ENCODE measurements at regions not wholly inside any gene's neighbourhood (a gene's known extent, or its start where the extent isn't known, plus 50 kb on each side); places are given as distances from the start of the nearest gene placed in this dataset.

DNA sequence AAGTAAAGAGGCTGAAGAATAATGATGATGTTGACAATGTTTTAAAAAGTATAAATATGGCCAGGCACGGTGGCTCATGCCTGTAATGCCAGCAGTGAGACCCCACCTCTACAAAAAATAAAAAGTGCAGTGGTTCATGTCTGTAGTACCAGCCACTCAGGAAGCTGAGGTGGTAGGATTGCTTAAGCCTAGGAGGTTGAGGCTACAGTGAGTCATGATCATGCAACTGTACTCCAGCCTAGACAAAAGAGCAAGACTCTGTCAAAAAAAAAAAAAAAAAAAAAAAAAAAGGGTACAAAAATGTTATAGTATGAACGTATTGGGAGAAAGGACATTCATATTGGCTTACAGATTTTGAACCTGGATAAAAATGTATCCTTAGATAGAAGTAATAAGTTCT is 543.1 kb upstream of the IRAK1BP1 start:
- DNase-seq (ENCODE audit: low read depth in 2 of 2), result peak in 1 of 2 donors; percentile 39
- no peak overlapping the region for H3K4me3 ChIP-seq (replicated peaks in 1 of 2; ENCODE audit: low read depth in 2 of 2, low read length in 2 of 2)
- TF ChIP-seq, protein P1, sequence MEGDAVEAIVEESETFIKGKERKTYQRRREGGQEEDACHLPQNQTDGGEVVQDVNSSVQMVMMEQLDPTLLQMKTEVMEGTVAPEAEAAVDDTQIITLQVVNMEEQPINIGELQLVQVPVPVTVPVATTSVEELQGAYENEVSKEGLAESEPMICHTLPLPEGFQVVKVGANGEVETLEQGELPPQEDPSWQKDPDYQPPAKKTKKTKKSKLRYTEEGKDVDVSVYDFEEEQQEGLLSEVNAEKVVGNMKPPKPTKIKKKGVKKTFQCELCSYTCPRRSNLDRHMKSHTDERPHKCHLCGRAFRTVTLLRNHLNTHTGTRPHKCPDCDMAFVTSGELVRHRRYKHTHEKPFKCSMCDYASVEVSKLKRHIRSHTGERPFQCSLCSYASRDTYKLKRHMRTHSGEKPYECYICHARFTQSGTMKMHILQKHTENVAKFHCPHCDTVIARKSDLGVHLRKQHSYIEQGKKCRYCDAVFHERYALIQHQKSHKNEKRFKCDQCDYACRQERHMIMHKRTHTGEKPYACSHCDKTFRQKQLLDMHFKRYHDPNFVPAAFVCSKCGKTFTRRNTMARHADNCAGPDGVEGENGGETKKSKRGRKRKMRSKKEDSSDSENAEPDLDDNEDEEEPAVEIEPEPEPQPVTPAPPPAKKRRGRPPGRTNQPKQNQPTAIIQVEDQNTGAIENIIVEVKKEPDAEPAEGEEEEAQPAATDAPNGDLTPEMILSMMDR (IDR thresholded peaks at IDR 0.05; ENCODE audit: low read depth, low read length), result no peak

DNA sequence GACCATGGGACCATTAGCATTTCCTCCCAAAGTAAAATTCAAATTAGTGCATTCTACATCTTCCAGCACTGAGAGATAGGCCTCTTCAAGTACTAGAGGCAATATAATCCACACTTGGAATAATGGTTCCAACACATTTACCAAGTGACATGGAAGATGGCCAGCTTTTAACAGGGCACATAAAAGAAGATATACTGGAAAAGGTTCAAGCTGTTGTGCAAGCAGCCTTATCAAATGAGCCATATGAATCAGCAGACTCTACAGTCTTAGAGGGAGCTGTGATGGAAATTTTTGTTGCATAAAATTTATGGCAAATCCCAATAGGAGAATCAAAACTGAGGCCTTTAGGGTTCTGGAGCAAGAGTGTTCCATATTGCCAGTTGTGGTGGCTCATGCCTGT is 526.6 kb upstream of the IRAK1BP1 start:
- TF ChIP-seq, protein P1 (IDR thresholded peaks at IDR 0.05; ENCODE audit: low read depth, low read length), result no peak
- DNase-seq (ENCODE audit: low read depth in 2 of 2), result no peak
- no peak overlapping the region for H3K4me3 ChIP-seq (replicated peaks in 1 of 2; ENCODE audit: low read depth in 2 of 2, low read length in 2 of 2)

DNA sequence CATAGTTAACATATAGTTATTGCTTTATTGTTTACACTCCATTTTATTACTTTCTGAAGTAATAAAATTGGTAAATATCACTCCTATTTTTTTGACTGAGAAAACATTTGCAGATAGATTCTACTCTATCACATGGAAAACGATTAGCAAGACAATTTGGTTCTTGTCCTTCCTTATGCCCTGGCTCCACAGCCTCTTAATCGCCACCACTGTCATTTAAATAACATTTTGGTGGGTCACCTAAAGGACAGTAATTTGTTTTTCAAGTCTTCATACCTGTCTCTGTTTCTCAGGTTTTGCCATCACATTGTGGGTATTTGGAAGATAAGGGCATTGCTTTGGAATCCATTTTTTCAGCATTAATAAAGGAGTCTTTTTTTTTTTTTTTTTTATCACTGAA is 521.5 kb upstream of the IRAK1BP1 start:
- TF ChIP-seq, protein P1 (IDR thresholded peaks at IDR 0.05; ENCODE audit: low read depth, low read length), result no peak
- H3K4me3 ChIP-seq (replicated peaks in 1 of 2; ENCODE audit: low read depth in 2 of 2, low read length in 2 of 2), result no peak overlapping the region
- no peak for DNase-seq (ENCODE audit: low read depth in 2 of 2)

DNA sequence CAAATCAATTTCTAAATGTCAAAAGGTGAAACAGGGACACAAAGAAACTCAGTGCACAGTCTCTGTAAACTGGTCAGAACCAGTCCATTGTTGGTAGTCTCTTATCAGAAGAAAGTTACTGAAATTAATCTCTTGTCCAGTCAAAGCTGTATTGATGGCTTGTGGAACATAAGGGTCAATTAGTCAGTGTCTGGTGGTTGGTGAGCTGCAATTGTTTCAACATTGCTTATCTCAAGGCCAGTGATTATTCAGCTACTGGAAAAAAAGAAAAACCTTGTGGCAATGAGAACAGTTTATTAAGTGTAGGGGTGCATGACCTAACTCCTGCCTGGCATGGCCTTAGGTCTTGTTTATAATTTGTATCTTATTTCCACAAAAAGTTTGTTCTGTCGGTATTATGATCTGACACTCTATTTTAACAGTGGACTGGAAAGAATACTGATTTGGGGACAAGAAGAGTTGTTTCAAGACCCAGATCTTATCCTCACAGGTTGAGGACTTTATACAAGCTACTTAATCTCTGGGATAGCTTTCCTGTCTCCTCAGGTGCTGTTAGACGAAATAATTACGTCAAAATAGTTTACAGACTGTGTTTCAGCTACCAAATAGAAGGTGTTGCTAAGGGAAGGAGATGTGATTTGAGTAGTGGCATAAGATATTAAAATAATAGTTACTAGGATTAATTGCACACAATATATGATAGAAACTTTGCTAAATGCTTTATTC is 520.0 kb upstream of the IRAK1BP1 start:
- H3K4me3 ChIP-seq (replicated peaks in 1 of 2; ENCODE audit: low read depth in 2 of 2, low read length in 2 of 2), result no peak overlapping the region
- TF ChIP-seq, protein P1 (IDR thresholded peaks at IDR 0.05; ENCODE audit: low read depth, low read length), result no peak
- no peak for DNase-seq (ENCODE audit: low read depth in 2 of 2)

DNA sequence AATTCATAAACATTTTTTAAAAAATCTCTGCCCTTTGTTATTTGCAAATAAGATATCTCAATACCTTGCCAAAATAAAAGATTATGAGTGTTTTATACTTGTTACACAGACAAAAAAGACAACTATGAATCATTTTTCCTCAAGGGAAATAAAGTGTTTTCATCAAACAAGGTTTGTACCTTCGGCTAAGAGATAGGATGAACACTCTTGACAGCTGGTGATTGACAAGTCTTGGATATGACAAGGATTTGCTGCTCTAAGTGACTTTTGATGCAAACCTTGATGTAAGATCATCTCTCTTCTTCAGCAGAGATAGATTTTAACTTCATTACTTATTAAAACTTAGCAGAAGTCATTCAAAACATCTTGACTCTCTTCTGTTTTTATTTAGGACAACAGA is 514.3 kb upstream of the IRAK1BP1 start:
- TF ChIP-seq, protein P1 (IDR thresholded peaks at IDR 0.05; ENCODE audit: low read depth, low read length), result no peak
- no peak overlapping the region for H3K4me3 ChIP-seq (replicated peaks in 1 of 2; ENCODE audit: low read depth in 2 of 2, low read length in 2 of 2)
- DNase-seq (ENCODE audit: low read depth in 2 of 2), result no peak

DNA sequence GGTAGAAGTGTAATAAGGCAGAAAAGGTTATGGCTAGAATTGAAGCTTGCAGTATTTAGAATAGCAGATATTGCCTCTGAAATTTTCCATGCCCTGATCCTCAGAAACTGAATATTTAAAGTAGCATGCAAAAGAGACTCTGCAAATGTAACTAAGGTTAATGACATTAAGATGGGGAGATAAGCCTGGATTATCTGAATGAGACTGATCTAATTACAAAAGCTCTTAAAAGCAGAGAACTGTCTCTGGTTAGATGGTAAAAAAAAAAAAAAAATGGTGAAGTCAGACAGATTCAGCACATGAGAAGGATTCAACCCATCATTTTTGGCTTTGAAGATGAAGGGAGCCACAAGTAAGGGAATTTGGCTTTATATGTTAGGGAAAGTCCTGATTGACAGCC is 503.7 kb upstream of the IRAK1BP1 start:
- no peak overlapping the region for H3K4me3 ChIP-seq (replicated peaks in 1 of 2; ENCODE audit: low read depth in 2 of 2, low read length in 2 of 2)
- DNase-seq (ENCODE audit: low read depth in 2 of 2), result no peak
- TF ChIP-seq, protein P1 (IDR thresholded peaks at IDR 0.05; ENCODE audit: low read depth, low read length), result no peak

DNA sequence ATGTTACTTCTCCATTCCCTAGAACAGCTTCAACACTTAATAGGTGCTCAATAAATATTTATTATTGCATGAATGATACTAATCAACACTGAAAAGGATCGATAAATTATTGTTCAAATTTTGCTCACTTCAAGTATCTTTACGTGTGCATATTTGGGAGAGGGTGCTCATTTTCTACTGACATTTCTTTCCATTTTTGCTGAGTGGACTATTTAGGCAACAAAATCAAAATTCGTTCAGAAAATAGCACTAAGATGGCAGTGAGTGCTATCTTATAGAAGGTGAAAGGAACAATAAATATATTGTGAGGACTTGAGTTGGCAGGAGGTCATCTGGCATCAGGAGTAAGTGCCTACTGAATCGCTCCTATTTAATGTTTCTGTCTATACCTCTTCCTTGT is 501.9 kb upstream of the IRAK1BP1 start:
- DNase-seq (ENCODE audit: low read depth in 2 of 2), result no peak
- TF ChIP-seq, protein P1 (IDR thresholded peaks at IDR 0.05; ENCODE audit: low read depth, low read length), result no peak
- H3K4me3 ChIP-seq (replicated peaks in 1 of 2; ENCODE audit: low read depth in 2 of 2, low read length in 2 of 2), result no peak overlapping the region

All from cardiac fibroblast (primary cell).